ENCODE measurements at regions not wholly inside any gene's neighbourhood (a gene's known extent, or its start where the extent isn't known, plus 50 kb on each side); places are given as distances from the start of the nearest gene placed in this dataset.
"Not testable (repeated sequence)": the region's sequence is repeated elsewhere in the genome, so short reads cannot be mapped to it uniquely, and the experiment has no call there.

GRCh38 chr20:56762829-56763228 is 133.7 kb downstream of the TFAP2C start:
- in situ Hi-C loops (cut with HindIII; ENCODE audit: low sequenced_read_pairs): no loop called here

GRCh38 chr20:56764671-56765070 is 135.6 kb downstream of the TFAP2C start:
- in situ Hi-C loops (cut with HindIII; ENCODE audit: low sequenced_read_pairs): no loop called here
- no peak for DNase-seq (ENCODE audit: low spot score)

More at GRCh38 chr20:56762829-56763228, 133.7 kb downstream of the TFAP2C start:
- no peak for DNase-seq (ENCODE audit: low spot score)

- no peak for DNase-seq (ENCODE audit: low spot score)
These were observed 136.3 kb downstream of the TFAP2C start for GRCh38 chr20:56765172-56766073.

GRCh38 chr20:56766528-56766927 is 137.4 kb downstream of the TFAP2C start:
- DNase-seq (ENCODE audit: low spot score): no peak
- in situ Hi-C loops (cut with HindIII; ENCODE audit: low sequenced_read_pairs): no loop called here

More at GRCh38 chr20:56765172-56766073, 136.3 kb downstream of the TFAP2C start:
- in situ Hi-C loops (cut with HindIII; ENCODE audit: low sequenced_read_pairs): no loop called here

GRCh38 chr20:56769921-56770600 is 141.0 kb downstream of the TFAP2C start:
- in situ Hi-C loops (cut with HindIII; ENCODE audit: low sequenced_read_pairs): no loop called here
- no peak for DNase-seq (ENCODE audit: low spot score)

- in situ Hi-C loops (cut with HindIII; ENCODE audit: low sequenced_read_pairs): no loop called here
- no peak for DNase-seq (ENCODE audit: low spot score)
These were observed 144.6 kb downstream of the TFAP2C start for GRCh38 chr20:56773749-56774148.

GRCh38 chr20:56774873-56775272 is 145.8 kb downstream of the TFAP2C start:
- DNase-seq (ENCODE audit: low spot score): no peak
- in situ Hi-C loops (cut with HindIII; ENCODE audit: low sequenced_read_pairs): no loop called here

GRCh38 chr20:56776345-56776744 is 147.2 kb downstream of the TFAP2C start:
- in situ Hi-C loops (cut with HindIII; ENCODE audit: low sequenced_read_pairs): no loop called here
- DNase-seq (ENCODE audit: low spot score): no peak

GRCh38 chr20:56778765-56779195 is 149.7 kb downstream of the TFAP2C start:
- DNase-seq (ENCODE audit: low spot score): no peak
- in situ Hi-C loops (cut with HindIII; ENCODE audit: low sequenced_read_pairs): no loop called here

GRCh38 chr20:56779452-56780143 is 150.5 kb downstream of the TFAP2C start:
- no peak for DNase-seq (ENCODE audit: low spot score)
- in situ Hi-C loops (cut with HindIII; ENCODE audit: low sequenced_read_pairs): no loop called here

- no peak for DNase-seq (ENCODE audit: low spot score)
- in situ Hi-C loops (cut with HindIII; ENCODE audit: low sequenced_read_pairs): no loop called here
These were observed 151.2 kb downstream of the TFAP2C start for GRCh38 chr20:56780266-56780665.

- in situ Hi-C loops (cut with HindIII; ENCODE audit: low sequenced_read_pairs): no loop called here
- DNase-seq (ENCODE audit: low spot score): no peak
These were observed 152.1 kb downstream of the TFAP2C start for GRCh38 chr20:56781108-56781739.

GRCh38 chr20:56781987-56782560 is 153.0 kb downstream of the TFAP2C start:
- in situ Hi-C loops (cut with HindIII; ENCODE audit: low sequenced_read_pairs): not testable (repeated sequence)

GRCh38 chr20:56782814-56783213 is 153.7 kb downstream of the TFAP2C start:
- DNase-seq (ENCODE audit: low spot score); in situ Hi-C loops (cut with HindIII; ENCODE audit: low sequenced_read_pairs): not testable (repeated sequence)

More at GRCh38 chr20:56781987-56782560, 153.0 kb downstream of the TFAP2C start:
- not testable (repeated sequence) for DNase-seq (ENCODE audit: low spot score)

- in situ Hi-C loops (cut with HindIII; ENCODE audit: low sequenced_read_pairs): no loop called here
- DNase-seq (ENCODE audit: low spot score): no peak
These were observed 154.7 kb downstream of the TFAP2C start for GRCh38 chr20:56783826-56784225.

GRCh38 chr20:56786503-56786902 is 157.4 kb downstream of the TFAP2C start:
- no peak for DNase-seq (ENCODE audit: low spot score)
- in situ Hi-C loops (cut with HindIII; ENCODE audit: low sequenced_read_pairs): no loop called here

GRCh38 chr20:56788041-56788670 is 159.1 kb downstream of the TFAP2C start:
- DNase-seq (ENCODE audit: low spot score): no peak
- in situ Hi-C loops (cut with HindIII; ENCODE audit: low sequenced_read_pairs): no loop called here

Measured in G401 (cell line).